ENCODE measurements at regions not wholly inside any gene's neighbourhood (a gene's known extent, or its start where the extent isn't known, plus 50 kb on each side); places are given as distances from the start of the nearest gene placed in this dataset.

- TF ChIP-seq, protein P1, sequence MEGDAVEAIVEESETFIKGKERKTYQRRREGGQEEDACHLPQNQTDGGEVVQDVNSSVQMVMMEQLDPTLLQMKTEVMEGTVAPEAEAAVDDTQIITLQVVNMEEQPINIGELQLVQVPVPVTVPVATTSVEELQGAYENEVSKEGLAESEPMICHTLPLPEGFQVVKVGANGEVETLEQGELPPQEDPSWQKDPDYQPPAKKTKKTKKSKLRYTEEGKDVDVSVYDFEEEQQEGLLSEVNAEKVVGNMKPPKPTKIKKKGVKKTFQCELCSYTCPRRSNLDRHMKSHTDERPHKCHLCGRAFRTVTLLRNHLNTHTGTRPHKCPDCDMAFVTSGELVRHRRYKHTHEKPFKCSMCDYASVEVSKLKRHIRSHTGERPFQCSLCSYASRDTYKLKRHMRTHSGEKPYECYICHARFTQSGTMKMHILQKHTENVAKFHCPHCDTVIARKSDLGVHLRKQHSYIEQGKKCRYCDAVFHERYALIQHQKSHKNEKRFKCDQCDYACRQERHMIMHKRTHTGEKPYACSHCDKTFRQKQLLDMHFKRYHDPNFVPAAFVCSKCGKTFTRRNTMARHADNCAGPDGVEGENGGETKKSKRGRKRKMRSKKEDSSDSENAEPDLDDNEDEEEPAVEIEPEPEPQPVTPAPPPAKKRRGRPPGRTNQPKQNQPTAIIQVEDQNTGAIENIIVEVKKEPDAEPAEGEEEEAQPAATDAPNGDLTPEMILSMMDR (conservative IDR thresholded peaks at IDR 0.05; ENCODE audit: low read length), result no peak
- no peak for TF ChIP-seq EZH2phosphoT487 (IDR thresholded peaks at IDR 0.05; ENCODE audit: borderline replicate concordance, low read depth, low read length)
Observed at GRCh38 chr5:57327561-57328367, 153.9 kb downstream of the GPBP1 start.
